HepG2 (cell line): ENCODE measurements at regions not wholly inside any gene's neighbourhood (a gene's known extent, or its start where the extent isn't known, plus 50 kb on each side); places are given as distances from the start of the nearest gene placed in this dataset.

ENCODE experiments used
- ETV6 ChIP-seq: sonication (generic); formaldehyde crosslinking; conservative IDR thresholded peaks from 2 replicates; pipeline ENCODE4 v1.4.0; 2020; ENCODE audit warnings: missing genetic modification reagents
- GABPA ChIP-seq, 2 experiments: IDR thresholded peaks; 2 replicates each; pipeline ENCODE4 v1.6.1; 2011 to 2016; ENCODE audit warnings: low read depth in 2 of 2, low read length in 1 of 2, missing biosample characterization in 1 of 2, missing genetic modification characterization in 1 of 2
- KLF9 ChIP-seq: IDR thresholded peaks from 2 replicates; pipeline ENCODE4 v1.6.1; 2016; ENCODE audit warnings: low read depth
- PHF8 ChIP-seq: sonication (generic); formaldehyde crosslinking; IDR thresholded peaks from 2 replicates; pipeline ENCODE4 v1.5.0; 2020; ENCODE audit warnings: missing genetic modification reagents
- POLR2A ChIP-seq, 2 experiments: IDR thresholded peaks; 2 replicates each; pipeline ENCODE4 v1.6.1; 2011; ENCODE audit warnings: low read depth in 2 of 2, low read length in 2 of 2, mild to moderate bottlenecking in 1 of 2, moderate library complexity in 1 of 2; ENCODE audit not compliant: insufficient read depth in 1 of 2
- ZBTB8A ChIP-seq: sonication (generic); formaldehyde crosslinking; IDR thresholded peaks from 2 replicates; pipeline ENCODE4 v1.4.0; 2020; ENCODE audit warnings: mild to moderate bottlenecking, low read depth, missing genetic modification reagents, borderline replicate concordance
- ZNF496 ChIP-seq: sonication (generic); formaldehyde crosslinking; IDR thresholded peaks from 2 replicates; pipeline ENCODE4 v1.8.1; 2023; ENCODE audit warnings: mild to moderate bottlenecking, moderate library complexity, missing genetic modification reagents; ENCODE audit not compliant: insufficient replicate concordance
- ZNF562 ChIP-seq: sonication (generic); formaldehyde crosslinking; IDR thresholded peaks from 2 replicates; pipeline ENCODE4 v1.8.0; 2022; ENCODE audit warnings: missing genetic modification reagents, borderline replicate concordance
- TF ChIP-seq, protein P1 (sequence below): sonication (generic); formaldehyde crosslinking; IDR thresholded peaks from 2 replicates; pipeline ENCODE4 v1.5.1; 2020; ENCODE audit warnings: missing genetic modification reagents, mild to moderate bottlenecking, borderline replicate concordance
- TF ChIP-seq, protein P2 (sequence below): sonication (generic); formaldehyde crosslinking; IDR thresholded peaks from 2 replicates; pipeline ENCODE4 v1.5.0; 2020; ENCODE audit warnings: mild to moderate bottlenecking, missing genetic modification reagents, moderate library complexity

DNA sequence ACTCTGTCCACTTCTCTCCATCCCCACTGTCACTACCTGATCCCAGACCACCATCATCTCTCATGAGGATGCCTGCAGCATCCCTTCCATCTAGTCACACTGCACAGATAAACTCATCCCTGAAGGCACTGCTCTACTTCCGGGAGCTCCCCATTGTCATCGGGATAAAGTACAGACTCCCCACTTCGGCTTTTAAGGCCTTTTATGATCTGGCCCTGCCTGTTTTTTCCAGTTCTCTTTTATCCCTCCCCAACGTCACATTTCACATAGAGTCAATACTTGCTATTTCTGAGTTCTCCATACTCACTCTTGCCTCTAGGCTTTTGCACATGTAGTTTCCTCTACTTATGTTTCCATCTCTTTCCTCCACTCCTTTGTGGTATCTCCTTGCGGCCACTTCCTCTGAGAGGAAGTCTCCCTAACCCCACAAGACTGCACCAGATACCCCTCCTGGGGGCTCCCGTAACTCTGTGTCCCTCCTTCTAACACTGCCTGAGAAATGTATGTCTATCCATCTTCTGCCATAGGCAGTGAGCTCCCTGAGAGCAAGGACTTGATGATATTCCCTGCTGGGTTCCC, 66.9 kb downstream of the COPRS start:
- TF ChIP-seq GABPA (IDR thresholded peaks at IDR 0.05; ENCODE audit: low read depth, low read length) (no peak), GABPA (CRISPR knock-in tag; IDR thresholded peaks at IDR 0.05; ENCODE audit: low read depth) (no peak), ETV6 (CRISPR knock-in tag) (no peak), POLR2A (IDR thresholded peaks at IDR 0.05; ENCODE audit: insufficient read depth in 1 of 2, low read depth in 2 of 2, low read length in 2 of 2) (no peak), ZBTB8A (CRISPR knock-in tag) (no peak), ZNF496 (no peak), KLF9 (CRISPR knock-in tag) (no peak), ZNF562 (no peak), PHF8 (CRISPR knock-in tag) (no peak)
- TF ChIP-seq, protein P1, sequence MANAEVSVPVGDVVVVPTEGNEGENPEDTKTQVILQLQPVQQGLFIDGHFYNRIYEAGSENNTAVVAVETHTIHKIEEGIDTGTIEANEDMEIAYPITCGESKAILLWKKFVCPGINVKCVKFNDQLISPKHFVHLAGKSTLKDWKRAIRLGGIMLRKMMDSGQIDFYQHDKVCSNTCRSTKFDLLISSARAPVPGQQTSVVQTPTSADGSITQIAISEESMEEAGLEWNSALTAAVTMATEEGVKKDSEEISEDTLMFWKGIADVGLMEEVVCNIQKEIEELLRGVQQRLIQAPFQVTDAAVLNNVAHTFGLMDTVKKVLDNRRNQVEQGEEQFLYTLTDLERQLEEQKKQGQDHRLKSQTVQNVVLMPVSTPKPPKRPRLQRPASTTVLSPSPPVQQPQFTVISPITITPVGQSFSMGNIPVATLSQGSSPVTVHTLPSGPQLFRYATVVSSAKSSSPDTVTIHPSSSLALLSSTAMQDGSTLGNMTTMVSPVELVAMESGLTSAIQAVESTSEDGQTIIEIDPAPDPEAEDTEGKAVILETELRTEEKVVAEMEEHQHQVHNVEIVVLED: no peak
- TF ChIP-seq, protein P2, sequence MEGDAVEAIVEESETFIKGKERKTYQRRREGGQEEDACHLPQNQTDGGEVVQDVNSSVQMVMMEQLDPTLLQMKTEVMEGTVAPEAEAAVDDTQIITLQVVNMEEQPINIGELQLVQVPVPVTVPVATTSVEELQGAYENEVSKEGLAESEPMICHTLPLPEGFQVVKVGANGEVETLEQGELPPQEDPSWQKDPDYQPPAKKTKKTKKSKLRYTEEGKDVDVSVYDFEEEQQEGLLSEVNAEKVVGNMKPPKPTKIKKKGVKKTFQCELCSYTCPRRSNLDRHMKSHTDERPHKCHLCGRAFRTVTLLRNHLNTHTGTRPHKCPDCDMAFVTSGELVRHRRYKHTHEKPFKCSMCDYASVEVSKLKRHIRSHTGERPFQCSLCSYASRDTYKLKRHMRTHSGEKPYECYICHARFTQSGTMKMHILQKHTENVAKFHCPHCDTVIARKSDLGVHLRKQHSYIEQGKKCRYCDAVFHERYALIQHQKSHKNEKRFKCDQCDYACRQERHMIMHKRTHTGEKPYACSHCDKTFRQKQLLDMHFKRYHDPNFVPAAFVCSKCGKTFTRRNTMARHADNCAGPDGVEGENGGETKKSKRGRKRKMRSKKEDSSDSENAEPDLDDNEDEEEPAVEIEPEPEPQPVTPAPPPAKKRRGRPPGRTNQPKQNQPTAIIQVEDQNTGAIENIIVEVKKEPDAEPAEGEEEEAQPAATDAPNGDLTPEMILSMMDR (CRISPR knock-in tag): no peak
